GM19452 (cell line): ENCODE measurements at regions not wholly inside any gene's neighbourhood (a gene's known extent, or its start where the extent isn't known, plus 50 kb on each side); places are given as distances from the start of the nearest gene placed in this dataset.
"Not testable (repeated sequence)": the region's sequence is repeated elsewhere in the genome, so short reads cannot be mapped to it uniquely, and the experiment has no call there.

ENCODE experiments used
- ATAC-seq: cut with Tn5 transposase; IDR thresholded peaks from one replicate; pipeline ENCODE4 v1.9.1; 2021; ENCODE audit not compliant: unreplicated experiment

DNA sequence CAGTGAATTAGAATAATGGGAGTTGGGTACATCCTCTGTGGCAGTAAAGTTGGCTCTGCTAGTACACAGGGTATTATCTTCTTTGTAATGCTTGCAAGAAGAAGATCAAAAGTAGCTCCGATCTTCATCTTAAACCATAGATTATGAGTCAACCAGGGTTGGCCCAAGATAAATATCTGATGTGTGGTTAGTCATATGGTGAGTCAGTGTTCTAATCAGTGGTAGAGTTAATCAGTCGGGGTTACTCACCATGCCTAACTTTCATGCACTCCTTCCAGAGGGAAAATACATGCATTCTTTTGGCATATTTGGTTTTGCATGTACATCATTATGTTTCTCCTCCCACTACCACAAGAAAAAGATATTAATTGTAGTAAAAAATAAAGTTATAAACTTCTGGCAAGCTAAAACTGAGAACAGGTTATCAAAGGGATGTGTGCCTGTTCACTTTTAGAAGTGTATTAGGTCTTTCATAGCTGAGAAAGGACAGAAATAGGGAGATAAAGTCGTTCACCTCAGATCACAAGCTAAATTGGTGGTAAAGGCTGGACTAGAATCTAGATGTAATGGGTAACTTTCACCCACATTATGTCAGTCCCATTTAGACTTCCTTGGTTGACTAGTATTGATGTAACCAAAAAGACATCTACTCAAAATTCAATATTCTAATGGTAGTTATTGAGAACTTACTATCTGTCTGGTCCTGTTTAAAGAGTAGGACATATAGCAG lies 684.4 kb downstream of the IRS1 start:
- no peak for ATAC-seq

DNA sequence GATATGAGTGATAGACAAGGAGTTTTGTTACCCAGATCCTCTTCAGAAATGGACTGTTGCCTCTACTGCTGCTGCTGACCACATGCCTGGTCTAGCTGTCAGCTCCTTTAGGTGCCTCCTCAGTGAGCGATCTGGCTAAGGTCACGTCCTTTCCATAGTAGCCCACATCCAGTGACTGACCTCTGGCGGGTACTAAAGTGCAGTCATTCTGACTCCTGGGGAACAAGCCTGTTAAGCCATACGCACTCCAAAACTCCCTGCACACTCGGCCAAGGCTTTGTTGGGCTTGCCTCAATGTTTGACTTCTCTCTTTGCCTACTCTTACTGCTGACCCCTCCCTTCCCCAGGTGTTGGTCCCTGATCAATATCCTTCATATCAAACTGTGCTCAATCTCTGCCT lies 685.2 kb downstream of the IRS1 start:
- no peak for ATAC-seq

DNA sequence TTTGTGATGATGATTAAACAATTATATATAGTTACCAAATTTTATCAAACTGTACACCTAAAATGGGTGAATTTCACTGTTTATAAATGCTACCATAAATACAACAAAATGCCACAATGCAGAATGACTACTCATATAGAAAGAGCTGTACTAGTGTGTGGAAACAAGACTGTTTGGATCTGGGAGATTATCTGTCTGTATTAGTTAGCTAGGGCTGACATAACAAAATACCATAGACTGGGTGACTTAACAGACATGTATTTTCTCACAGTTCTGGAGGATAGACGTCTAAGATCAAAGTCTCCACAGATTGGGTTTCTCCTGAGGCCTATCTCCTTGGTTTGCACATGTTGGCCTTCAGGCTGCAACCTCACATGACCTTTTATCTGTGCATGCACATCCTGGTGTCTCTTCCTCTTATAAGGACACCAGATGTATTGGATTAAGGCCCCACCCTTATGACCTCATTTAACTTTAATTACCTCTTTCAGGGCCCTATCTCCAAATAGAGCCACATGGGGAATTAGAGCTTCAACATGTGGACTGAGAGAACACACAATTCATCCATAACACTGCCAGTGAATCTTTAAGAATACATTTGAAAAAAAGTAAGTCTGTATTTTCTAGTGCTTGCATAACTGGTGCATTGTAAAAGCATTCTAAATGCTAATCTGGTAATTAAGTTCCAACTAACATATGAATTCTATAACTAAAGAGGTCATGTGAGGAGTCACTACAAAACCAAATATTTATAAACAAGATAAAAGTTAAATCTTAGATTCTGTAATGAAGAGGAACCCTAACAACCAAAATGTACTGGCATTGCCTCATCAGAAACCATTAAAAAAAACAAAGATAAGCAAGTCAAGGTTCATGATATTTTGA lies 699.6 kb downstream of the NYAP2 start:
- ATAC-seq, result no peak

DNA sequence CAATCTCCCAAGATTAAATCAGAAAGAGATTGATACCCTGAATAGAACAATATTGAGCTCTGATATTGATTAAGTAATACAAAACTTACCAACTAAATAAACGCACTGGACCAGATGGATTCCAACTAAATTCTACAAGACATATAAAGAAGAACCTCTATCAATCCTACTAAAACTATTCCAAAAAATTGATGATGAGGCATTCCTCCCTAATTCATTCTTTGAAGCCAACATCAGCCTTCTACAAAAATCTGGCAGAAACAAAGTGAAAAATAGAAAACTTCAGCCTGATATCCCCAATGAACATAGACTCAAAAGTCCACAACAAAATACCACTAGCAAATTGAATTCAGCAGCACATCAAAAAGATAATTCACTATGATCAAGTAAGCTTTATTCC lies 695.5 kb downstream of the NYAP2 start:
- ATAC-seq, result no peak

DNA sequence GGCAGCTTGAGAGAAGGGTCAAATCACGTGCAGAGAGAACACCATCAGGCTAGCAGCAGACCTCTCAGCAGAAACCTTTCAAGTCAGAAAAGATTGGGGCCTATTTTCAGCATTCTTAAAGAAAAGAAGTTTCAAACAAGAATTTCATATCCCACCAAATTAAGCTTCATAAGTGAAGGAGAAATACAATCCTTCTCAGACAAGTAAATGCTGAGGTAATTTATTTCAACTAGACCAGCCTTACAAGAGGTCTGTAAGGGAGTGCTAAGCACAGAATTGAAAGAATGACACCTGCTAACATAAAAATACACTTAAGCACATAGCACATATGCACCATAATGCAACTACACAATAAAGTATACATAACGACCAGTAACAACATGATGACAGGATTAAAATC lies 693.9 kb downstream of the NYAP2 start:
- ATAC-seq, result no peak

DNA sequence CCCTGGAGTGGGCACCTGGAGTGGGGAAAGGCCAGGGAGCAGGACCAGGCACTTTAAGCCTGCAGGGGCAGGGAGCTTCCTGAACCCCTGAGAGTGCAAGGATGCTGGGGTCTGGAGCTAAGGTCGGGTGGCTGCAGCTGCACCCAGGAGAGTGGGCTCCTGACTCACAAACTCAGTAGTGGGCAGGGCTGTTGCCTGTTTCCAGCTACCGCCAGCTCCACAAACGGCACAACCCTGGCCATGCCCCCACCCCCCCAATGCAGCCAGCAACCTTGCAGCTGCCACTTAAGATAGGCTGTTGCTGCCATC lies 688.8 kb downstream of the NYAP2 start:
- ATAC-seq, result no peak

DNA sequence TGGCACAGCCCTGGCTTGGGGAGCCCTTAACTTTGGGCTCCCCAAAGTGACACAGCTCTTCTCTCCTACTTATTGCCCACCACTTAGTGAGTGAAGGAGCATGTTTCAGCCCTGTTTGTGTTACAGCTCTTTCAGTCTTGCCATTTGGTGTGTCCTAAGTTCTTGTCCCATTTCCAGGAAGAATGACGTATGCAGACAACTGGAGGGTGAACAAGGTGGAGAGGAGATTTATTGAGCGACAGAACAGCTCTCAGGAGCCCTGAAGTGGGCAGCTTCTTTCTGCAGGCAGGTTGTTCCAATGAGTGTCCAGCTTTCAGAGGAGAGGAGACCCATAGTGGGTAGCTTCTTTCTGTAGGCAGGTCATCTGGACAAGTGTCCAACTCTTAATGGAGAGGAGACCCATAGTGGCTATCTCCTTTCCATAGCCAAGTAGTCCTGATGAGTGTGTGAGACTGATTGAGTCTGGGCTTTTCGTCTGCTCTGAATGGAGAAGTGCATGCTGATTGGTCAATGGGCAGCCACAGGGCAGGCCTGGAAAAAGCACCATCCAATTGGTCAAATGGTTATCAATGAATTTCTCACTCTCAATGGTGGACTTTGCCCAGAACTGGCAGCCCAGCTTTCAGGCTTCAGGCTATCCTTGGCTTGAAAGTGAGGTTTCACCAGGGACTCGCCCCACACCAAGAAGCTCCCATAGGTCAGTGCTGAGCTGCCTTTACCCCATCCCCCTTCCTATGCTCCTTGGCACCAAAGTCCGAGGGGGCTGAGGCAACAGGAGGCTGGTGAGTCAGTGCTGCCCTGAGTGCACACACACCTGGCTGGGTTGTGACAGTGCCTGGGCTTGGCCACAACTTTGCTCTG lies 688.2 kb downstream of the NYAP2 start:
- ATAC-seq, result no peak

DNA sequence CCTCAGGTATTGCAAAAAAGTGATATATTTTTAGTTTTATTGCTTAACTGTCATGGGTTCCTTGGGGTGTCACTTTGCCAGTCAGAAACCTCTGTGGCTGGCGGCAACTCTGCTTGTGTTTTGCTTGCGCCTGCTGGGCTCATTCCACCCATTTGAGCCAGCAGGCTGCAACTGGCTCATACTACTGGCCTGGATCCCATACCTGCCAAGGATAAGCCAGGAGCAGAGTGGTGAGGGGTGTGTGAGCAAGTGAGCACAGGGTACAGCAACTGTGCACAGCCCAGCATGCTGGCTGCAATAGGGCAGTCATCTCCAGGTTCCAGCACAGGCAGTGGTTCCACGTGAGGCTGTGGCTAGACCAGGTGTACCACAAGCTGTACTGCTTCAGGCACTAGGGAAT lies 687.5 kb downstream of the NYAP2 start:
- ATAC-seq, result no peak

DNA sequence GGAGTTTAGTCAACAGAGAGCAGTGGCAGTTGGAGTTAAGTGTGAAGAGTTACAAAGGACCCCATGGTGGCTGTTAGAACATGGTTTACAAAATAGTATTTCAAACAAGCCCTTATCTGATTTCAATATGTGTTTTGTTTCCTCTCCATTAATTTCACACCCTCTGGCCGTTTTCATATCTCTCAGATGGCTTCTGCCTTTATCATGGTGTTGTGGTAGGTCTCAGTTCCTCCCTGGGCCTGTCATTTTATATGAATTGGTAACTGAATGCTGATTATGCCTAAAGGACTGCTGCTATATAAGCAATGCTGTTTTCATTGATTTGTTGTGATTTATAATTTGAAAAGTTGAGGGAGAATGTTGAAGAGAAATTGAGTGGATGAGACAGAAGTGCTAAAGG lies 686.7 kb downstream of the NYAP2 start:
- no peak for ATAC-seq

DNA sequence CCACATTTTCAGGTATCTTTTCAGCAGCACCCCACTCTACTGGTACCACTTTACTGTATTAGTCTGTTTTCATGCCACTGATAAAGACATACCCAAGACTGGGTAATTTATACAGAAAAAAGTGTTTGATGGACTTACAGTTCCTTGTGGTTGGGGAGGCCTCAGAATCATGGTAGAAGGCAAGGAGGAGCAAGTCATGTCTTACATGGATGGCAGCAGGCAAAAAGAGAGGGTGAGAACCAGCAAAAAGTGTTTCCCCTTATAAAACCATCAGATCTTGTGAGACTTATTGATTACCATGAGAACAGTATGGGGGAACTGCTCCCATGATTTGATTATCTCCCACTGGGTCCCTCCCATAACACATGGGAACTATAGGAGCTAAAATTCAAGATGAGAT lies 685.9 kb downstream of the NYAP2 start:
- not testable (repeated sequence) for ATAC-seq

DNA sequence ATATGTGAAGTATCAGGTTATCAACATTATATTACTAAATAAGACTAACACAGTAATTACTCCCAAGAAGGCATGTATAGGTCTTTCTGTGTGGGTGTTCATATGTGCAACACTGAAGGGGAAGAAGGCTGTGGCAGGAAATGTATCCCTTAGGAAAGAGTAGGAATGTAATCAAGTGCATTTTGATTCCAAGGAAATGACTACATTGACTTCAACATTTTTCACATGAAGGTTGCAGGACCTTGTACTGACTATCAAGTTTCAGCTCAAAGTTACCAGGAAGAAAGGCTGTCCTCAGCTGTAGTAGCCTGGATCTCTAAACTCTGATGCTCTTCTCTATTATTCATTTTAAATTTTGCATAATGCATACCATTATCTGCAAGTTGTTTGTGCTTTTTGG lies 680.8 kb downstream of the NYAP2 start:
- ATAC-seq, result no peak

DNA sequence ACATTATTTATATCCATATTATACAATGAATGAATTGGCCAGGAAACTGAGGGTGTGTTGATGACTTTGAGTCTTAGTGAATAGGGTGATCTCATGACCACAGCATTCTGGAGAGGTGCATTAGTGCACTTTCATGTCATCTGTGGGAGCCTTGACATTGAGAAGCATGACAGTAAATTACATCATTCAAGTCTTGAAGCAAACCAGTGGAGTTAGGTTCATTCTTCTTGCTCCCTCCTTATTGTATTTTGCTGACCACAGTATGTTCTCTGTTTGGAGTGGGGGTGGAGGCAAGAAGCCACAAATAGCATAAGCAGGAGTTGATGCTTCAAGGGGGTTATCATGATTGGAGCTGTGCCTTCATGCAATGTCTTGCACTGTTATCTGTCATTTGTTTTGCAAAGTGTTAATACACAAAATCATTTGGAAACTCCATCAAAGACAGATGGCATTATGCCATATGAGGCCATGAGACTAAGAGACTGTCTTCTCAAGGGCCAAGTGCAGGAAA lies 680.2 kb downstream of the NYAP2 start:
- ATAC-seq, result no peak

DNA sequence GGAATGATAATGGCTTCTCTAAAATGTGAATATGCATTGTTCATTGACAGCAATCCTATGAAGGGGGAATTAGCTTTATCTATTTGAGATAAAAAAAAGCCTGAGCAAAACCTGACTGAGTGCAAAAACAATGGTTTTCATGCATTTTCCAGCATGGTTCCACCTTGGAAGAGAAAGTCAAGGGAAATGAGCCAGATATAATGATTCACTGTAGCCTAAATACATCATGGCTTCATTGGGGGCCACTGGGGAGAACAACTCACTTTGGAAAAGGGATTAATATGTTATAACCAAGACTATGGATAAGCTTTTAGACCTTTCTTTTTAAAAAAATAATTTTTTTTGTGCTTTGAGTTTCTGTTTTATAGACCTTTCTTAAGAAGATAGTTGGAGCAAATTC lies 679.7 kb downstream of the NYAP2 start:
- no peak for ATAC-seq

DNA sequence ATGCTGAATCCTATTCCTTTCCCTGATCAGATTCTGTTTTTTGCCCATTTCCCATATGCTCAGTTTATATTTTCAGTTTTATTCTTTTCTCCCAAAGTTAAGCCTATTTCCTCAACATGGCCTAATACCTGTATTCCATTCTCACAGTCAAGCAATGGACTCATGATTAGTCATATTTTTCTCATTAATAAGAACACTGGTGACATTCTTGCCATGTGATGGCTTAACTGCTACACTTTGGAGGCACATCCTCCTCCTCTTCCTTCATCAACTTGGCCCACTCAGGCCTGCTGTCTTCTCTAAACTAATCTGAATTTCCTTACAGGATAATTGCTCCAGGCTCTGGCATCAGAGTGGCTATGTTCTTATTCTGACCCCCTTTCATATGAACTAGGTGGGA lies 679.2 kb downstream of the NYAP2 start:
- ATAC-seq, result no peak

DNA sequence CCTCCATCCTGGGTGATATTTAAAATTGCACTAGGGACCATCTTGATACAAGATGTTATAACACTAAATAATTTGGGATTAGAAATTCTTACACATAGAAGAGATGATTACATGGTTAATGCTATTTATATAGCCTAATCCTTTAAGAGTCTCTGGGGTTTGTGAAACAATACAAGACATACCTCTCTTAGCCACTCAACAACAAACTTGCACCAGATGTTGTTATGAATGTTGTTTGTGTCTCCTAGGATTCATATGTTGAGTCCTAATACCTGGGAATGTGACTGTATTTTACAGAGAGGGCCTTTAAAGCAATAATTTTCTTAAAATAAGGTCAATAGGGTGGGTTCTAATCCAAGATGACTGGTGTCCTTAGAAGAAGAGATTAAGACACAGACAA lies 678.3 kb downstream of the NYAP2 start:
- no peak for ATAC-seq

DNA sequence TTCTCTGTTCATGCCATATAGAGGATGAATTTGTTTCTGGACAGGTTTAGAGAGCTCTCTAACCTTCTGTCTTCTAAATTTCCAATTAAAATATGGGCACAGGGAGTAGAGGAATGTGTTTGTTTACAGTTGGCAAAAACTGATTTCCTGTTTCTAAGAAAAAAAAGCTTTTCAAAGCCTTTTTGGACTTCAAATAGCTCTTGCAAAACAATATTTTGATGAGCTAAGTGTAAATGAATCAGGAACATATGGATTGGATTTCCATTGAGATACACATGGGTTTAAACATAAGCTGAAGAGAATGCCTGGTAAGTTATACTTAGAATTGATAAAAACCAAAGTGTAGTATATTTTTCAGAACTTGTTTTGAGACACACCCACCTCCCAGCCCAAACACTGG lies 677.5 kb downstream of the NYAP2 start:
- no peak for ATAC-seq

DNA sequence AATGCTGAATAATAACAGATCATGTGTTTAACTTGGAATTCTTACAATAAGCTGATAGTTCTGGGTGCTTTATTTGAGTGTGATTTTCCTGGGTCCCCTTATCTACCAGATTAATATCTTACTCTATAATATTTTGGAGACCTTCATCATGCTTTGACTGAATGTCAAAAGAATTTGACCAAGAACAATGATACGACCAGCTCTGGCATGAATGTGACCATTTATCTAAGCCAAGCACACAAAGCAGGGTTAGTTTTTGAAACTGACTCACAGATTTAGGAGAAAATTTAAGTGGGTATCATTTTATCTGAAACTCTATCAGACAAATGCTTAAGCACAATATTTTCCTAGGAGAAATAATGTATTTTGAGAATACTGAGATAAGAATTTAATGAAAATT lies 677.0 kb downstream of the NYAP2 start:
- ATAC-seq, result no peak

DNA sequence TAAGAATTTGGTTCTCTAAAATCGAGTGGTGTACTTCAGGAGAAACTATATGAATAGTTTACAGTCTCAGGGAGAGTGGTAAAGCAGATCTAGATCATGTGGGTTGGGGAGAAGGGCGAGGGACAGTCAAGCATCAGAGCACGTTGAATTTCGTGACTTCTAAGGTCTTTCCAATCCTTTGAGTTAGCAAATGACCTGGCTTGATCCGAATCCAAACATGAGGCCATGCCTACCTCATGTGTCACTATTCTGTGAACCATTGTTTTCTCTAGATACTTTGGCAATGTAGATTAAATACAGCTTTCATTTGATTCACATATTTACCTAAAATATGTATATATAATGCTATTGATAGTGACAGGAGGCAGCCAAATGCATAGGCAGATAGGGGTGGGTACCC lies 674.9 kb downstream of the NYAP2 start:
- ATAC-seq, result no peak

DNA sequence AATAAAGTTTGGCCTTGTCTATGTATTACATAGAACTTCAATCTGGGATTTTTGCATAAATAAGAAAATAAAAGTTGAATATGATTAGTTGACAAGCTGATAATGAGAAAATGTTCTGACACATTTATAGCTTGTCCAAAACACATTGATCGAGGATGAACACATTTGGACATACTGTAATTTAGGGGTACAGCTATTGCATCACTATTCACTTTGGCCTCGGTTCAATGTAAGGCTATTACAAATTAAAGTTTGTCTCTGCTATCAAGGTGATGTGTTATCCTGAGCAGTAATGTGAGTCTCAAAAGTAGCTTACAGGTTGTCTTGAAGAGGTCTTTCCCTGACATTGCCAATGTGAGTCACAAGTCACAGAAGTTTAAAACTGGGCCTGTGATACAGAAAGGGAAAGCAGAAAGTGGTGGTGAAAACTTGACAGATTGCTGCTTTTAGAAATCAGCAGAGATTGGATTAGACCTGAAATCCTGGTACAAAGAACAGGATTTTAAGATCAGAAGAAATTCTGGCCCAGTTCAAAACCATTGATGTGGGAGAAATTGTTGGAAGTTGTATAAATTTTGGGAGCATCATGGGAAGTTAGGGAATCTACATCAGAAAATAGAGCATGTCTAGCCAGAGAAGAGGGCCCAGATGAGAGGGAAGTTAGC lies 674.1 kb downstream of the NYAP2 start:
- ATAC-seq, result no peak

DNA sequence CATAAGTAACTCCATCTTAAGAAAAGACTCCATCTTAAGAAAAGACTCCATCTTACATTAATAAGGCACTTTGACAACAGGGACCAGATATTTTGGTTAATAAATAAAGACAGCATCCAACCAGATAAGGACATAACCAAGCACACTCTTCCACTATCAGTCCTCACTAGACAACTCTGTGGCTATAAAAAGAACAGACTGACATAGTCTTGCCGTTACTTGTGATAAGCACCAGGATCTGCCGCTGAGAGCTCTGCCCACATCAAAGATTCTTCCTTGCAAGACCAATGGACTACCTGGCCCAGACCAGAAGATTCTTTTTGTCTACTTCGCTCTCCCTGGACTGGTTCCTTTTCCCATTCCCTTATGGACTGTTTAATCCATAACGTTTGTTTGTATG lies 667.4 kb downstream of the NYAP2 start:
- ATAC-seq, result no peak

DNA sequence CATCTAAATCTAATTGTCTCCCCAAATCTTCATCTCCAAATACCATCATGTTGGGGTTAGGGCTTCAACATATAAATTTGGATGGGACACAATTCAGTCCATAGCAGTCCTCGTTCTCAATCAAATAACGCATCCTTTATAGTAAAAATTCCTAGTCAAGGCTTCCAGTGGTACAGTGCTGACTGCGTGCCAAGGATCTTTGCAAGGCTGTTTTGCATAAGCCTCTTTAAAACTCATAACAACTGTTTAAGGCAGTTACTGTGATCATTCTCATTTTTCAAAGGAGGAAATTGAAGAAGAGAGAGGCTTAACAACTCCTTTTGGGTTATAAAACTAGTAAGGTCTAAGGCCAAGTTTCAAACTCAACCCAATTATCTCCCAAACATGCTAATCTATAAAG lies 666.9 kb downstream of the NYAP2 start:
- no peak for ATAC-seq
